ENCODE measurements at regions not wholly inside any gene's neighbourhood (a gene's known extent, or its start where the extent isn't known, plus 50 kb on each side); places are given as distances from the start of the nearest gene placed in this dataset.

- RAD21 ChIA-PET (ENCODE audit: low non-redundant PET in 1 of 2, low total read pairs in 2 of 2, uncharacterized antibody in 2 of 2, unreplicated experiment in 2 of 2), result no interaction called here
- no peaks in the 10 kb centered on the region for H4K20me1 ChIP-seq (ENCODE audit: insufficient read depth)
- TF ChIP-seq ZNF274 (IDR thresholded peaks at IDR 0.05; ENCODE audit: low read depth, low read length), result no peak
- TF ChIP-seq ELF1 (IDR thresholded peaks at IDR 0.05; ENCODE audit: borderline replicate concordance, low read depth), result no peak
- TF ChIP-seq POLR2A (IDR thresholded peaks at IDR 0.05; ENCODE audit: borderline replicate concordance, extremely low read depth, insufficient read depth, insufficient read length), result no peak
- no peak for TF ChIP-seq CBX3 (IDR thresholded peaks at IDR 0.05; ENCODE audit: low read depth)
- no peak for TF ChIP-seq RAD21 (IDR thresholded peaks at IDR 0.05; ENCODE audit: low read depth)
- no peak for TF ChIP-seq POLR2AphosphoS5 (IDR thresholded peaks at IDR 0.05; ENCODE audit: low read depth, low read length)
- no peak for TF ChIP-seq ATF3 (IDR thresholded peaks at IDR 0.05)
- no peak for TF ChIP-seq FOSL1 (IDR thresholded peaks at IDR 0.05; ENCODE audit: low read depth)
- TF ChIP-seq EZH2phosphoT487 (IDR thresholded peaks at IDR 0.05; ENCODE audit: borderline replicate concordance), result no peak
- TF ChIP-seq SP1 (IDR thresholded peaks at IDR 0.05; ENCODE audit: low read depth), result no peak
- TF ChIP-seq ZBTB33 (IDR thresholded peaks at IDR 0.05; ENCODE audit: extremely low read depth, insufficient replicate concordance, low read length), result no peak
- TF ChIP-seq ZFX (IDR thresholded peaks at IDR 0.05), result no peak
- no peak for TF ChIP-seq SIN3A (IDR thresholded peaks at IDR 0.05; ENCODE audit: low read depth)
- TF ChIP-seq EZH2 (IDR thresholded peaks at IDR 0.05), result no peak
- no peak for TF ChIP-seq JUND (IDR thresholded peaks at IDR 0.05)
- TF ChIP-seq YY1 (IDR thresholded peaks at IDR 0.05; ENCODE audit: extremely low read depth, insufficient replicate concordance, low read depth, low read length), result no peak
- no peak for TF ChIP-seq CEBPB (IDR thresholded peaks at IDR 0.05; ENCODE audit: low read depth)
- no peak for TF ChIP-seq SRF (IDR thresholded peaks at IDR 0.05; ENCODE audit: low read depth)
- TF ChIP-seq, protein P1, sequence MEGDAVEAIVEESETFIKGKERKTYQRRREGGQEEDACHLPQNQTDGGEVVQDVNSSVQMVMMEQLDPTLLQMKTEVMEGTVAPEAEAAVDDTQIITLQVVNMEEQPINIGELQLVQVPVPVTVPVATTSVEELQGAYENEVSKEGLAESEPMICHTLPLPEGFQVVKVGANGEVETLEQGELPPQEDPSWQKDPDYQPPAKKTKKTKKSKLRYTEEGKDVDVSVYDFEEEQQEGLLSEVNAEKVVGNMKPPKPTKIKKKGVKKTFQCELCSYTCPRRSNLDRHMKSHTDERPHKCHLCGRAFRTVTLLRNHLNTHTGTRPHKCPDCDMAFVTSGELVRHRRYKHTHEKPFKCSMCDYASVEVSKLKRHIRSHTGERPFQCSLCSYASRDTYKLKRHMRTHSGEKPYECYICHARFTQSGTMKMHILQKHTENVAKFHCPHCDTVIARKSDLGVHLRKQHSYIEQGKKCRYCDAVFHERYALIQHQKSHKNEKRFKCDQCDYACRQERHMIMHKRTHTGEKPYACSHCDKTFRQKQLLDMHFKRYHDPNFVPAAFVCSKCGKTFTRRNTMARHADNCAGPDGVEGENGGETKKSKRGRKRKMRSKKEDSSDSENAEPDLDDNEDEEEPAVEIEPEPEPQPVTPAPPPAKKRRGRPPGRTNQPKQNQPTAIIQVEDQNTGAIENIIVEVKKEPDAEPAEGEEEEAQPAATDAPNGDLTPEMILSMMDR (IDR thresholded peaks at IDR 0.05 in 2 of 3, conservative IDR thresholded peaks at IDR 0.05 in 1 of 3; ENCODE audit: borderline replicate concordance in 1 of 3, insufficient read depth in 1 of 3, low read depth in 2 of 3, low read length in 2 of 3), result no peak
- POLR2A ChIA-PET, result no interaction called here
- no peaks in the 10 kb centered on the region for H3K9me3 ChIP-seq (ENCODE audit: control insufficient read depth in 1 of 2, insufficient read depth in 1 of 2, low read depth in 1 of 2, low read length in 2 of 2)
- no peak overlapping the region for H3K9ac ChIP-seq (ENCODE audit: low read length)
- intact Hi-C loops (cut with micrococcal nuclease), result no loop called here
- DNase-seq (ENCODE audit: low read depth, low spot score) (no peak), ATAC-seq (no peak)
- no peaks in the 10 kb centered on the region for H3K9me2 ChIP-seq (ENCODE audit: insufficient read depth)
- H3K79me2 ChIP-seq (ENCODE audit: insufficient read depth, low read length), result no peaks in the 10 kb centered on the region
- no TSS peak for BruUV-seq (replicated peaks)
- H3K27ac ChIP-seq (ENCODE audit: low read depth, low read length), result no peak overlapping the region
- no peaks in the 10 kb centered on the region for H3K36me3 ChIP-seq (ENCODE audit: control insufficient read depth in 1 of 2, insufficient read depth in 2 of 2, low read length in 2 of 2)
- no peaks in the 10 kb centered on the region; the same call in 1 of the 2 replicates for H3K27me3 ChIP-seq (ENCODE audit: insufficient read depth, low read length)
- H3K4me1 ChIP-seq (ENCODE audit: control insufficient read depth in 1 of 2, insufficient read depth in 2 of 2, low read length in 2 of 2), result no peaks in the 10 kb centered on the region; a peak in 1 of 4 replicates
- CTCF ChIA-PET, result no interaction called here
- no peak overlapping the region for H3K4me2 ChIP-seq (ENCODE audit: low read length)
- no peak overlapping the region for H2AFZ ChIP-seq (ENCODE audit: low read depth, low read length, poor library complexity, severe bottlenecking)
- no peak overlapping the region for H3K4me3 ChIP-seq (replicated peaks in 1 of 2; ENCODE audit: low read depth in 1 of 2, low read length in 2 of 2)
These were observed 127.5 kb upstream of the CTAGE1 start for GRCh38 chr18:22545066-22545760.

Data from HCT116 (cell line).